CD14-positive monocyte (primary cell): ENCODE measurements at regions not wholly inside any gene's neighbourhood (a gene's known extent, or its start where the extent isn't known, plus 50 kb on each side); places are given as distances from the start of the nearest gene placed in this dataset.

Experiments
- DNase-seq, 3 donors: peaks; one replicate each; pipeline ENCODE4 v3.0.0-alpha.2; 2011 to 2022
- H2AFZ ChIP-seq: 2 replicates; pipeline ENCODE4 v1.6.0; 2012; ENCODE audit warnings: mild to moderate bottlenecking, low read depth, low read length, inconsistent platforms; ENCODE audit not compliant: insufficient read depth, poor library complexity, severe bottlenecking
- H3K27ac ChIP-seq, 2 donors: 1 replicate in 1 of 2; 2 replicates in 1 of 2; pipeline ENCODE4 v1.5.1; 2012 to 2013; ENCODE audit warnings: low read length in 2 of 2, control low read depth in 1 of 2, inconsistent platforms in 1 of 2, low read depth in 1 of 2, mild to moderate bottlenecking in 1 of 2
- H3K27me3 ChIP-seq, 2 donors: one replicate each; pipeline versions ENCODE4 v1.6.0 to v1.6.1; 2011 to 2013; ENCODE audit warnings: low read length in 2 of 2; ENCODE audit not compliant: control insufficient read depth in 2 of 2, insufficient read depth in 2 of 2
- H3K36me3 ChIP-seq, 2 donors: replicated peaks in 1 of 2; 1 replicate in 1 of 2; 2 replicates in 1 of 2; pipeline versions ENCODE4 v1.5.1 to v1.6.1; 2012 to 2013; ENCODE audit warnings: low read length in 2 of 2, control low read depth in 1 of 2, inconsistent platforms in 1 of 2, mild to moderate bottlenecking in 1 of 2; ENCODE audit not compliant: insufficient read depth in 2 of 2, control insufficient read depth in 1 of 2
- H3K4me1 ChIP-seq, 2 donors: 1 replicate in 1 of 2; 2 replicates in 1 of 2; pipeline versions ENCODE4 v1.5.1 to v1.6.1; 2012 to 2013; ENCODE audit warnings: low read length in 2 of 2, control low read depth in 1 of 2, inconsistent platforms in 1 of 2, mild to moderate bottlenecking in 1 of 2, moderate library complexity in 1 of 2; ENCODE audit not compliant: insufficient read depth in 2 of 2, control insufficient read depth in 1 of 2
- H3K4me2 ChIP-seq: replicated peaks from 2 replicates; pipeline ENCODE3; 2012; ENCODE audit warnings: low read length, moderate library complexity, mild to moderate bottlenecking; ENCODE audit not compliant: poor library complexity, severe bottlenecking; ENCODE audit errors: extremely low read depth
- H3K4me3 ChIP-seq, 3 experiments: fragments of 200-600 bp in 1 of 3; sonication (generic) in 1 of 3; replicated peaks in 1 of 3; 1 replicate in 2 of 3; 2 replicates in 1 of 3; pipeline ENCODE4 v1.5.1; 2011 to 2013; ENCODE audit warnings: low read length in 3 of 3, mild to moderate bottlenecking in 3 of 3, control low read depth in 2 of 3, low read depth in 2 of 3, inconsistent platforms in 1 of 3, moderate library complexity in 1 of 3
- H3K79me2 ChIP-seq: 2 replicates; pipeline ENCODE4 v1.6.0; 2012; ENCODE audit warnings: mild to moderate bottlenecking, control low read depth, inconsistent platforms, low read length, moderate library complexity; ENCODE audit not compliant: insufficient read depth
- H3K9ac ChIP-seq: 2 replicates; pipeline ENCODE4 v1.6.0; 2017; ENCODE audit warnings: low read length, mild to moderate bottlenecking; ENCODE audit not compliant: insufficient read depth, poor library complexity, severe bottlenecking
- H3K9me3 ChIP-seq, 2 donors: replicated peaks in 1 of 2; 1 replicate in 1 of 2; 2 replicates in 1 of 2; pipeline versions ENCODE4 v1.5.1 to v1.6.1; 2012 to 2013; ENCODE audit warnings: low read length in 2 of 2, control low read depth in 1 of 2; ENCODE audit not compliant: control insufficient read depth in 1 of 2, insufficient read depth in 1 of 2
- H4K20me1 ChIP-seq: 2 replicates; pipeline ENCODE4 v1.6.0; 2012; ENCODE audit warnings: mild to moderate bottlenecking, low read length, control low read depth, moderate library complexity; ENCODE audit not compliant: insufficient read depth
- H3K27ac Mint-ChIP-seq, 7 donors: one replicate each; pipeline ENCODE4 v1.8.0; 2020; ENCODE audit warnings: mild to moderate bottlenecking in 7 of 7, mixed read lengths in 7 of 7, moderate library complexity in 6 of 7, inconsistent platforms in 2 of 7
- H3K27me3 Mint-ChIP-seq, 3 donors: one replicate each; pipeline ENCODE4 v1.8.0; 2021 to 2022; ENCODE audit warnings: low read depth in 3 of 3, mild to moderate bottlenecking in 3 of 3, mixed read lengths in 3 of 3, moderate library complexity in 3 of 3, inconsistent platforms in 1 of 3
- H3K36me3 Mint-ChIP-seq, 2 donors: one replicate each; pipeline ENCODE4 v1.8.0; 2020; ENCODE audit warnings: mixed read lengths in 2 of 2, inconsistent platforms in 1 of 2, mild to moderate bottlenecking in 1 of 2
- H3K4me1 Mint-ChIP-seq: one replicate; pipeline ENCODE4 v1.8.0; 2020; ENCODE audit warnings: mild to moderate bottlenecking, mixed read lengths
- H3K4me3 Mint-ChIP-seq, 2 donors: one replicate each; pipeline ENCODE4 v1.8.0; 2020; ENCODE audit warnings: mild to moderate bottlenecking in 2 of 2, mixed read lengths in 2 of 2, moderate library complexity in 1 of 2
- H3K9me3 Mint-ChIP-seq, 7 donors: one replicate each; pipeline ENCODE4 v1.8.0; 2020 to 2022; ENCODE audit warnings: mixed read lengths in 7 of 7, mild to moderate bottlenecking in 6 of 7, moderate library complexity in 6 of 7, inconsistent platforms in 2 of 7
- WGBS: methylation state at CpG from one replicate; pipeline ENCODE4 v1.1.5; 2013; ENCODE audit warnings: missing lambda C conversion rate; ENCODE audit not compliant: insufficient coverage; 5-methylcytosine and 5-hydroxymethylcytosine counted together
- intact Hi-C, 2 donors: fragments of 100-400 bp; cut with micrococcal nuclease; formaldehyde crosslinking; loops; one replicate each; pipeline versions ENCODE4 v1.15.0 to v1.15.1; 2023
- TF ChIP-seq, protein P1 (sequence below): fragments of 200-600 bp; IDR thresholded peaks from one replicate; pipeline ENCODE4 v1.8.0; 2022; ENCODE audit warnings: antibody characterized with exemption, mild to moderate bottlenecking

DNA sequence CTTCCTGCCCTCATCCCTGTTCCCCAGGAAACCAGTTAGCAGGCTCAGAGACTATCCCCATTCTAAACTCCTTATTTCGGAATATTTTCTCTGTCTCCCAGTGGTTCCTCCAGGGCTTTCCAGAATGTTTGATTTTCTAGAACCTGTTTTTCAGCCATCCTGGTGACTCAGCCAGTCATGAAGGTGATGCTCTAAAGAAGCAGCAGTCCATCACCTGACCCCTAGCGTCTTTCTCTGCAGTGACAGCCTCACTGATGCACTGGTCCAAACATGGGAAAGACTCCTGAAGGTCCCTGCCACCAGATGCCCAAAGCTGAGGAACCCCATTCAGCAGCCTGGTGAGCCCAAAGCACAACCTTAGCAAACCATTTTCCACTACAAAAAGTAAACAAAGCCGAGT, 212.6 kb downstream of the PHETA1 start:
- 97% methylated on average over 3 of the region's 3 CpGs for WGBS
- Histone ChIP-seq H3K4me3 (no peak overlapping the region), H2AFZ (no peak overlapping the region), H3K36me3 (no peaks in the 10 kb centered on the region), H4K20me1 (no peaks in the 10 kb centered on the region), H3K27ac (no peak overlapping the region), H3K27me3 (no peaks in the 10 kb centered on the region), H3K9ac (no peak overlapping the region), H3K79me2 (no peaks in the 10 kb centered on the region), H3K4me2 (no peak overlapping the region), H3K9me3 (no peaks in the 10 kb centered on the region), H3K4me1 (no peaks in the 10 kb centered on the region)
- Mint-ChIP-seq H3K27ac (no peak overlapping the region), H3K9me3 (no peaks in the 10 kb centered on the region), H3K4me3 (no peak overlapping the region), H3K27me3 (peaks cover 1 to 6% (median 2%) of the 10 kb centered on the region in 3 donors), H3K36me3 (no peaks in the 10 kb centered on the region), H3K4me1 (peaks cover 12% of the 10 kb centered on the region)
- TF ChIP-seq, protein P1, sequence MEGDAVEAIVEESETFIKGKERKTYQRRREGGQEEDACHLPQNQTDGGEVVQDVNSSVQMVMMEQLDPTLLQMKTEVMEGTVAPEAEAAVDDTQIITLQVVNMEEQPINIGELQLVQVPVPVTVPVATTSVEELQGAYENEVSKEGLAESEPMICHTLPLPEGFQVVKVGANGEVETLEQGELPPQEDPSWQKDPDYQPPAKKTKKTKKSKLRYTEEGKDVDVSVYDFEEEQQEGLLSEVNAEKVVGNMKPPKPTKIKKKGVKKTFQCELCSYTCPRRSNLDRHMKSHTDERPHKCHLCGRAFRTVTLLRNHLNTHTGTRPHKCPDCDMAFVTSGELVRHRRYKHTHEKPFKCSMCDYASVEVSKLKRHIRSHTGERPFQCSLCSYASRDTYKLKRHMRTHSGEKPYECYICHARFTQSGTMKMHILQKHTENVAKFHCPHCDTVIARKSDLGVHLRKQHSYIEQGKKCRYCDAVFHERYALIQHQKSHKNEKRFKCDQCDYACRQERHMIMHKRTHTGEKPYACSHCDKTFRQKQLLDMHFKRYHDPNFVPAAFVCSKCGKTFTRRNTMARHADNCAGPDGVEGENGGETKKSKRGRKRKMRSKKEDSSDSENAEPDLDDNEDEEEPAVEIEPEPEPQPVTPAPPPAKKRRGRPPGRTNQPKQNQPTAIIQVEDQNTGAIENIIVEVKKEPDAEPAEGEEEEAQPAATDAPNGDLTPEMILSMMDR, result no peak
- no peak for DNase-seq
- intact Hi-C loops, result loop anchor here in 1 of 2 donors (10.0 kb wide), 1 partner anchor 118 kb away; no protein-coding TSS in a partner anchor

DNA sequence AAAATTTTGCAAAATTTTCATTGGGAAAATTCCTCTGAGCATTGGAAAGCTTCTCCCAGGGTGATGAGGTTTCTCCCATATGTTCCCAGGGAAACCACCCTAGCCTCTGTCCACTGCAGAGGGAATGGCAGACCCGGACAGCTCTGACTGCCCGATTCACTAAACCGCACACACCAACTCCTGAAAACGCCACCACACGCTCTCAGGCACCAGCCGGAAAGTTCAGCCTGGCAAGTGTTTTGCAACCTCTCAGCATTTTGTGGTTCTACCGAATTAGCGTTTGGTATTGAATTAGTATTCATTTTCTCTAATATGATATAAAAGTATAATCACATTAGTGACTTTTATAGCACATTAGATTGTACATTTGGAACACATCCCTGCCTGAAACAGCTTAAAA, 213.4 kb downstream of the PHETA1 start:
- Histone ChIP-seq H3K9me3 (no peaks in the 10 kb centered on the region), H3K9ac (no peak overlapping the region), H3K27ac (no peak overlapping the region), H2AFZ (no peak overlapping the region), H3K79me2 (no peaks in the 10 kb centered on the region), H3K4me3 (no peak overlapping the region), H3K4me2 (no peak overlapping the region), H3K27me3 (no peaks in the 10 kb centered on the region), H3K36me3 (no peaks in the 10 kb centered on the region), H3K4me1 (peaks cover 5 to 6% of the 10 kb centered on the region in 2 donors), H4K20me1 (no peaks in the 10 kb centered on the region)
- DNase-seq, result no peak
- Mint-ChIP-seq H3K4me3 (no peak overlapping the region), H3K27me3 (peaks cover 1 to 6% (median 2%) of the 10 kb centered on the region in 3 donors), H3K27ac (no peak overlapping the region), H3K4me1 (peaks cover 20% of the 10 kb centered on the region), H3K9me3 (no peaks in the 10 kb centered on the region), H3K36me3 (no peaks in the 10 kb centered on the region)
- intact Hi-C loops, result loop anchor here in 1 of 2 donors (10.0 kb wide), 1 partner anchor 119 kb away; no protein-coding TSS in a partner anchor
- WGBS, result no CpG with 5 or more reads among the region's 8 CpGs
- TF ChIP-seq, protein P1, result no peak
